ENCODE measurements at regions not wholly inside any gene's neighbourhood (a gene's known extent, or its start where the extent isn't known, plus 50 kb on each side); places are given as distances from the start of the nearest gene placed in this dataset.

DNA sequence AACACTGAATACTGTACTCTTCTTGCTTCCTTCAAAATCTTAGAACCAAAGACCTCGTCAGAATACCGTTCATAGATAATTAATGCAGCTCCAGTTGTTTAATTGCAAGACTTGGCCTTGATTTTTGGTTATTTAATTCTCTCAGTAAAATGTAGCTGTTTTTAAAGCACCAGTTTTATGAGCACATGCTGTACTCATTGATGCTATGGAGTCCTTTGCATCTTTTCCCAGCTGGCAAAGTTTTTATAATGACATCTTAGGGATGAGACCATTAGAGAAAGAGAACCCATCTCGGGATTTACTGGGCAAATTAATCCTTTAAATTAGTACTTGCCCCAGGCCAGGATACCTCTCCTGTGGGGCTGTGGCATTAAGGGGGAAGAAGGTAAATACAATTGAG lies 199.3 kb downstream of the MEMO1 start:
- no peak for TF ChIP-seq POLR2A (IDR thresholded peaks at IDR 0.05)
- TF ChIP-seq, protein P1, sequence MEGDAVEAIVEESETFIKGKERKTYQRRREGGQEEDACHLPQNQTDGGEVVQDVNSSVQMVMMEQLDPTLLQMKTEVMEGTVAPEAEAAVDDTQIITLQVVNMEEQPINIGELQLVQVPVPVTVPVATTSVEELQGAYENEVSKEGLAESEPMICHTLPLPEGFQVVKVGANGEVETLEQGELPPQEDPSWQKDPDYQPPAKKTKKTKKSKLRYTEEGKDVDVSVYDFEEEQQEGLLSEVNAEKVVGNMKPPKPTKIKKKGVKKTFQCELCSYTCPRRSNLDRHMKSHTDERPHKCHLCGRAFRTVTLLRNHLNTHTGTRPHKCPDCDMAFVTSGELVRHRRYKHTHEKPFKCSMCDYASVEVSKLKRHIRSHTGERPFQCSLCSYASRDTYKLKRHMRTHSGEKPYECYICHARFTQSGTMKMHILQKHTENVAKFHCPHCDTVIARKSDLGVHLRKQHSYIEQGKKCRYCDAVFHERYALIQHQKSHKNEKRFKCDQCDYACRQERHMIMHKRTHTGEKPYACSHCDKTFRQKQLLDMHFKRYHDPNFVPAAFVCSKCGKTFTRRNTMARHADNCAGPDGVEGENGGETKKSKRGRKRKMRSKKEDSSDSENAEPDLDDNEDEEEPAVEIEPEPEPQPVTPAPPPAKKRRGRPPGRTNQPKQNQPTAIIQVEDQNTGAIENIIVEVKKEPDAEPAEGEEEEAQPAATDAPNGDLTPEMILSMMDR (IDR thresholded peaks at IDR 0.05): no peak

Measured in transverse colon (tissue), 3 donors.